Motor neuron (in vitro differentiated cells): ENCODE measurements at regions not wholly inside any gene's neighbourhood (a gene's known extent, or its start where the extent isn't known, plus 50 kb on each side); places are given as distances from the start of the nearest gene placed in this dataset.

Experiments
- ATAC-seq, 8 experiments: fragments of 200-7000 bp; cut with Tn5 transposase; replicated peaks in 6 of 8; 2 replicates each; pipeline ENCODE4 v1.8.0; 2021; ENCODE audit warnings: mild to moderate bottlenecking in 8 of 8, moderate library complexity in 8 of 8
- H3K27ac ChIP-seq, 2 donors: fragments of 250-450 bp; sonication (Bioruptor Pico); 2 replicates each; pipeline ENCODE4 v1.9.0; 2021; ENCODE audit warnings: antibody characterized with exemption in 2 of 2, mild to moderate bottlenecking in 2 of 2, moderate library complexity in 1 of 2
- H3K4me1 ChIP-seq, 2 donors: fragments of 250-450 bp; sonication (Bioruptor Pico); replicated peaks in 1 of 2; 2 replicates each; pipeline ENCODE4 v1.6.1; 2021; ENCODE audit warnings: antibody characterized with exemption in 2 of 2, mild to moderate bottlenecking in 2 of 2, moderate library complexity in 1 of 2
- H3K4me3 ChIP-seq, 5 donors: fragments of 250-450 bp; sonication (Bioruptor Pico); 2 replicates each; pipeline ENCODE4 v1.9.0; 2021; ENCODE audit warnings: antibody characterized with exemption in 5 of 5, mild to moderate bottlenecking in 5 of 5, moderate library complexity in 4 of 5
- WGBS, 10 experiments: fragments of 450-650 bp; shearing (Covaris generic); methylation state at CpG; one replicate each; pipeline ENCODE4 v1.0.0; 2022; 5-methylcytosine and 5-hydroxymethylcytosine counted together
- in situ Hi-C, 9 experiments: fragments of 400-800 bp; cut with MboI; loops; one replicate each; pipeline ENCODE4 v1.15.0; 2021; ENCODE audit warnings: low sequenced_read_pairs in 9 of 9, low pct_unique_long_range_greater_than_20kb in 2 of 9; ENCODE audit not compliant: unreplicated experiment in 9 of 9

GRCh38 chr13:109858319-109858718 is 71.9 kb upstream of the IRS2 start:
- 50 to 100% (median 87%) methylated on average over 1 to 7 of the region's 7 CpGs for WGBS, 10 experiments
- no peak for ATAC-seq
- H3K27ac ChIP-seq: no peak overlapping the region
- H3K4me1 ChIP-seq: no peaks in the 10 kb centered on the region
- in situ Hi-C loops: no loop called here
- no peak overlapping the region for H3K4me3 ChIP-seq

GRCh38 chr13:109857803-109858202 is 71.4 kb upstream of the IRS2 start:
- in situ Hi-C loops: no loop called here
- ATAC-seq: no peak
- Histone ChIP-seq H3K4me1 (no peaks in the 10 kb centered on the region), H3K4me3 (no peak overlapping the region), H3K27ac (no peak overlapping the region)
- 65 to 80% (median 70%) methylated on average over 2 to 7 of the region's 7 CpGs; no CpG with 5 or more reads in 2 of the 10 experiments for WGBS, 10 experiments

GRCh38 chr13:109857325-109857724 is 70.9 kb upstream of the IRS2 start:
- ATAC-seq: no peak
- 60 to 88% (median 79%) methylated on average over 1 to 5 of the region's 5 CpGs; no CpG with 5 or more reads in 4 of the 10 experiments for WGBS, 10 experiments
- in situ Hi-C loops: no loop called here

GRCh38 chr13:109856350-109856749 is 70.0 kb upstream of the IRS2 start:
- in situ Hi-C loops: no loop called here
- WGBS, 10 experiments: 44 to 94% (median 81%) methylated on average over 1 to 4 of the region's 4 CpGs; no CpG with 5 or more reads in 2 of the 10 experiments
- no peak overlapping the region for H3K27ac ChIP-seq
- ATAC-seq: peak in 3 of 8 experiments; percentile 32 to 74 (median 46)
- H3K4me1 ChIP-seq: no peaks in the 10 kb centered on the region
- H3K4me3 ChIP-seq: no peak overlapping the region

More at GRCh38 chr13:109857325-109857724, 70.9 kb upstream of the IRS2 start:
- Histone ChIP-seq H3K4me1 (no peaks in the 10 kb centered on the region), H3K4me3 (no peak overlapping the region), H3K27ac (no peak overlapping the region)

DNA sequence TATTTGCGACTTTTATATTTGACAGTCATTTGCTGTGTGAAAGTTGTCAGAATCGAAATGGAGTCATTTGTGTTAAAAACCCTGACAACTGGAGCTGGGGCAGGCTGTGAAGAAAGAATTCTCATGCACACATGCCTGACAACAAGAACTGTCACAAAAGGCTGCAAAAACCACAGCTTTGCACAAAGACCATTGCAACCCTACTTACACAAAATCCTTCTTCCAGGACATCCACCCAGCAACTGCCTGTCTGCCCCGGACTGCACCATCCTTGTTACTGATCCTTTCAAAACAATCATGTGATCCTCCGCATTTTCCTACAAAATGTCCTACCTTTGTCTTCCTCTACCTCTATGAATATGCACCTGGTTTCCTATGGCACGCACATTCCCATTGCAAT is 66.8 kb upstream of the IRS2 start:
- Histone ChIP-seq H3K27ac (no peak overlapping the region), H3K4me3 (no peak overlapping the region), H3K4me1 (no peaks in the 10 kb centered on the region)
- ATAC-seq: peak in 1 of 8 experiments; percentile 92
- 57 to 92% (median 79%) methylated on average over 2 to 5 of the region's 5 CpGs; no CpG with 5 or more reads in 1 of the 10 experiments for WGBS, 10 experiments
- in situ Hi-C loops: no loop called here

- no peak overlapping the region for H3K4me3 ChIP-seq
- no peaks in the 10 kb centered on the region for H3K4me1 ChIP-seq
- in situ Hi-C loops: no loop called here
- H3K27ac ChIP-seq: no peak overlapping the region
- ATAC-seq: no peak
- 58 to 83% (median 74%) methylated on average over 1 to 4 of the region's 4 CpGs; no CpG with 5 or more reads in 2 of the 10 experiments for WGBS, 10 experiments
These were observed 59.8 kb upstream of the IRS2 start for GRCh38 chr13:109846185-109846584.

DNA sequence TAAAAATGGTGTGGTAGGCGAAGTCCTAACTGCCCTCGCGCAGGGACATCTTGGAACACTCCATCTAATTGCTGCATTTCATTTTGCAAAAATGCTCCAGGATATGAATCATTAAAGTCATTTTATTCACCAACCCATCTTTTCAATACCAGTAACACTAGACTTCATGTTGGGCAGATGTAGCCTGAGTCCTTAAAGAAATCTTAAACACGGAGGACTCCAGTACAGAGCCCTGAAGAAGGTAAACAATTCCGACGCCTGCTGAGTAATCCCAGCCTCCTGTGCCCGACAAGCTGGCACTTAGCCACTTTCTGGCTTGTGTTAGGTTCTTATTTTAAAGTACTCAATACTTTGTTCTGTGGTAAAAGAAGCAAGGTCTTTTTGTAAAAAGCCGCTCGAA is 58.0 kb upstream of the IRS2 start:
- H3K4me3 ChIP-seq: no peak overlapping the region
- 39 to 92% (median 74%) methylated on average over 1 to 9 of the region's 9 CpGs; no CpG with 5 or more reads in 2 of the 10 experiments for WGBS, 10 experiments
- H3K4me1 ChIP-seq: peaks cover 0 to 4% of the 10 kb centered on the region in 2 donors
- no peak overlapping the region for H3K27ac ChIP-seq
- in situ Hi-C loops: no loop called here
- peak in 1 of 8 experiments; percentile 42 for ATAC-seq

GRCh38 chr13:109843695-109844094 is 57.3 kb upstream of the IRS2 start:
- Histone ChIP-seq H3K4me3 (no peak overlapping the region), H3K4me1 (peaks cover 0 to 4% of the 10 kb centered on the region in 2 donors), H3K27ac (no peak overlapping the region)
- 60 to 93% (median 87%) methylated on average over 2 to 8 of the region's 8 CpGs; no CpG with 5 or more reads in 2 of the 10 experiments for WGBS, 10 experiments
- no peak for ATAC-seq
- in situ Hi-C loops: no loop called here

DNA sequence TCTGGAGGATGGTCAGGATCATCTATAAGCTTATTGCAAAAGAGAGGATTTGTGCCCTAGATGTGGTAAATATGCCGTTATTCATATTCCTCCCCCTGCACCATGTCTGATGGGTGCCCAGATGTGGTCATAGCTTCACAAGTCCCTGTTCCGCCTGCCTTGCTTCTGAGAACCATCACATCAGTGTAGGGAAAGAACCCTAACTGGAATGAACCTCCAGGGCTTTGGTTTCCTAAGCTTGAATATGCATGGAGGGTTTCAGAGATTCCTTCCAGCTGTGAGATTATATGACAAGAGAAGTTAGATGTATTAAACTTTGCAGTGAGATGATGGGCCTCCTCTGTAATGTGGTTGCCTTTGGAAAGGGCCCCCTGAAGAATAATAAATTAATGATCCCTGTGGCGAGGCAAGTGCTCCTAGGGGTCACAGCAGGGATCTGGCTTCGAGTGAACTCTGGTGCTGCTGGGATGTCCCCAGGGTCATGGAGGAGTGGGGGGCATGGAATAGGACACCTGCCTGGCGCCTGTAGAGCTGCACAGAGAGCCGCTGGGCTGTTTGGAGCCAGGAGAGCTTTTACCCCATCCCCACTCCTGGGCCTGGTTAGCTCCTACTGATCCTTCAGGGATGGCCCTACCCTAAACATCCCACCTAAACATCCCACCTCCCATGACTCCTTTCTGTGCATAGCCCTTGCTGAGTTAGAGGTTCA is 56.0 kb upstream of the IRS2 start:
- 20 to 100% (median 75%) methylated on average over 1 to 3 of the region's 6 CpGs; no CpG with 5 or more reads in 4 of the 10 experiments for WGBS, 10 experiments
- in situ Hi-C loops: no loop called here
- no peak overlapping the region for H3K4me3 ChIP-seq
- ATAC-seq: peak in 2 of 8 experiments; percentile 17 to 94
- no peak overlapping the region for H3K27ac ChIP-seq
- peaks cover 0 to 4% of the 10 kb centered on the region in 2 donors for H3K4me1 ChIP-seq

- no peak overlapping the region for H3K4me3 ChIP-seq
- ATAC-seq: no peak
- WGBS, 10 experiments: 50 to 98% (median 74%) methylated on average over 1 to 4 of the region's 4 CpGs; no CpG with 5 or more reads in 4 of the 10 experiments
- no peak overlapping the region for H3K27ac ChIP-seq
- in situ Hi-C loops: no loop called here
- peaks cover 0 to 12% of the 10 kb centered on the region in 2 donors for H3K4me1 ChIP-seq
These were observed 54.5 kb upstream of the IRS2 start for GRCh38 chr13:109840893-109841287.

DNA sequence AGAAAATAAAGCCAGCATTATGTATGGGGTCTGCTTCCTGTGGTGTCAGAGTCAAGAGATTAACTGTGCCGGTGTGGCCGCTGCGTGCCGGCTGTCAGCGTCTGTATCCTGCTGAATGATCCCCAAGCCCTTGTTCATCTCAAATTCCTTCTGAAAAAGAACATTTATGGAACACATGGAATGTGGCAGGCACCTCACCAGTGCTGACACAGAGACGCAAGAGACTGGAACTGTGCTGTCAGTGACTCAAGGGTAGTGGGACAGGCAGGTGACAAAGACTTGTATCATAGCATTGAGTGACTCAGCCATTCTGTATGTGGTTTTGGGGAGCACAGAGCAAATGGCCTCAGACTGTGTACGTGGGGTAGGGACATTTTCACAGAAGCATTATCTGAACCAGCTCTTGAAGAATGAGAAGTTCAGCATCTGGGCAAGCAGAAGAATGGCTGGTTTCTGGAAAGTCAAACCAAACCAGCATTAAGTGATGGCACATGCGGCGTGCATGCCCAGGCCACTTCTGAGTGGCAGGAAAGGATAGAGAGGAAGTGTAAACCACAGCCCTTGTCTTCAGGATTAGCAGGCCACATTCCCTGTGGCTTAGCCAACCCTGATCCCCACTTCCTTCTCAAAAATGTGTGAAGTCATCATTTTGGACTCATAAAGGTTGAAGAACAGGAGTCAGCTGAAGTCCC is 54.0 kb upstream of the IRS2 start:
- peak in 6 of 8 experiments; percentile 27 to 48 (median 44) for ATAC-seq
- 6 to 92% (median 65%) methylated on average over 2 to 8 of the region's 9 CpGs; no CpG with 5 or more reads in 1 of the 10 experiments for WGBS, 10 experiments
- Histone ChIP-seq H3K4me3 (no peak overlapping the region), H3K4me1 (peaks cover 0 to 15% of the 10 kb centered on the region in 2 donors), H3K27ac (no peak overlapping the region)
- in situ Hi-C loops: no loop called here

DNA sequence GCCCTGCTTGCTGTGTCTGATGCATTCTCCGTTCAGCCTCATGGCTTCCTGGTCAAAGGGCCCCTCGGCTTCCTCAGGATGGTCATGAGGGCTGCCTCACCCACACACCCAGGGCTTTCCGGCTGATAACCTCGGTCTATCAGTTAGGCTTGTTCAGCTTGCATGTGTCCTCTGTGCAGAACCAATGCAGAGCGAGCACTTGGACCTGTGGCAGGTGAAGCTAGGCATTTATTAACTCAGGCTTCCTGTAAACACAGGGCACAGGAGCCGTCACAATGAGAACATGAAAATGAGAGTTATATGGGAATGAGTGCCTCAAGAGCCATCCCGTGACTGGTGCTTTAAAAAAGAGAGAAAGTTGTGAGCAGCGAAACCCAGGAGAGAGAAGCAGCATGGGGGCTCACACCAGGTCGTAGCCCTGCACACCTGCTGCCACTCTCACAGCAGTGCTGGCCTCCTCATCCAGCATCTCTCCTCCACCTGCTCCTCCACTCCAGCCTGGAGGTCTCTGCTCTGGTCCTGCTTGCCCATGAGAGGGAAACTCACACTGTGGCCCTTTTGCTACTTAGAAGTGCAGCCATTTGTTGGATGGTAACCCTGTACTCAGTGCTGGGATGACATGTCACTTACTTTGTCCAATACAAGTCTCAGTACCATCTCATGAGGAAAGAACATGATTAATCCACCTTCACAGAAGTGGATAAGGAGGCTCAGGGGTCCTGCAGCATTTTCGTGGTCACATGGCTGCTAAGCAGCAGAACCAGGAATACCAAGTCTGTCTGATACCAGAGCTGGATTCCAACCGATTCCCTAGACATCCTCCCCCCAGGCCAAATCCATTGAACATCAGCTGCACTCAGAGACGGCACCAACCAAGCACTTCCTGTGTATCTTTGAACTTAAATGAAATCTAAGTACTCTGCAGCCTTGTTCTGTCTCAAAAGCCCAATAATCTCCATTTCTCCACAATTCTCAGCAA is 50.5 kb upstream of the IRS2 start:
- Histone ChIP-seq H3K27ac (no peak overlapping the region), H3K4me3 (no peak overlapping the region), H3K4me1 (peaks cover 0 to 21% of the 10 kb centered on the region in 2 donors)
- ATAC-seq: no peak
- WGBS, 10 experiments: 48 to 93% (median 87%) methylated on average over 2 to 11 of the region's 12 CpGs; no CpG with 5 or more reads in 1 of the 10 experiments
- in situ Hi-C loops: no loop called here
